ENCODE measurements at regions not wholly inside any gene's neighbourhood (a gene's known extent, or its start where the extent isn't known, plus 50 kb on each side); places are given as distances from the start of the nearest gene placed in this dataset.

- no peak for DNase-seq (ENCODE audit: low read depth, low spot score)
These were observed 297.5 kb upstream of the FOXF1 start for GRCh38 chr16:86212706-86213436.

DNA sequence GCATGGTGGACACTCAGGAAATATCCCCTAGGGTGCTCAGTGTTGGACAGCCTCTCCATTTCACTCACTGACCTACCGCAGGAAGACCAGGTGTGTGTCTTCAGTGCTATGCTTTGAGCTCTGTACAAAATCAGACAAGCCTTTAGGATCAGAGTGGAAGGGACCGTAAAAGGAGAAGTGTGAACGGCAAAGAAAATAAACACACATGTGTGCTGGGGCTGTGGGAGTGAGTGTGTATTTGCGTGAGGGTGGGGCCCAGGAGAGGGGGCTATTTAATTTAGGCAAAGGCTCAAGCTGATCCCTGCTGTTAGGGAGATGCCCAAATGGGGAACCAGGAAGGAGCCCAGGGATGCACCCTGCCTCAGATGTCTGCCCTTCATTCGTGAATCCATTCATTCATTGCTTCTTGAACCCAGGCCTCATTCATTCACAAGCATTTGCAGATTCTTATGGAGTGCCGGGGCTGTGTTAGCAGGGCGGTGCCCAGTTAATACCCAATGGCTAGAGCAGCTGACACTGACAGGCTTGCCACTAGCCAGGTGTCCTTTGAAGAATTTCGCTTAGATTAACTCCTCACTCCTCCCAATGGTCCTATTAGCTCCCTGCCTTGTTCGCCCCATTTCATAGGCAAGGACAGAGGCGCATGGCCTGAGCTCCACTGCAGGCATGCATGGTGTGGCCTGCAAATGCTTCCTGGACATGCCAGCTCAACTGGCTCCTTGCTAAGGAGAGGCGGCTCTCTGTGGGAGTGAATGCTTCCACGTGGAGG lies 296.7 kb upstream of the FOXF1 start:
- DNase-seq (ENCODE audit: low read depth, low spot score) = no peak

DNA sequence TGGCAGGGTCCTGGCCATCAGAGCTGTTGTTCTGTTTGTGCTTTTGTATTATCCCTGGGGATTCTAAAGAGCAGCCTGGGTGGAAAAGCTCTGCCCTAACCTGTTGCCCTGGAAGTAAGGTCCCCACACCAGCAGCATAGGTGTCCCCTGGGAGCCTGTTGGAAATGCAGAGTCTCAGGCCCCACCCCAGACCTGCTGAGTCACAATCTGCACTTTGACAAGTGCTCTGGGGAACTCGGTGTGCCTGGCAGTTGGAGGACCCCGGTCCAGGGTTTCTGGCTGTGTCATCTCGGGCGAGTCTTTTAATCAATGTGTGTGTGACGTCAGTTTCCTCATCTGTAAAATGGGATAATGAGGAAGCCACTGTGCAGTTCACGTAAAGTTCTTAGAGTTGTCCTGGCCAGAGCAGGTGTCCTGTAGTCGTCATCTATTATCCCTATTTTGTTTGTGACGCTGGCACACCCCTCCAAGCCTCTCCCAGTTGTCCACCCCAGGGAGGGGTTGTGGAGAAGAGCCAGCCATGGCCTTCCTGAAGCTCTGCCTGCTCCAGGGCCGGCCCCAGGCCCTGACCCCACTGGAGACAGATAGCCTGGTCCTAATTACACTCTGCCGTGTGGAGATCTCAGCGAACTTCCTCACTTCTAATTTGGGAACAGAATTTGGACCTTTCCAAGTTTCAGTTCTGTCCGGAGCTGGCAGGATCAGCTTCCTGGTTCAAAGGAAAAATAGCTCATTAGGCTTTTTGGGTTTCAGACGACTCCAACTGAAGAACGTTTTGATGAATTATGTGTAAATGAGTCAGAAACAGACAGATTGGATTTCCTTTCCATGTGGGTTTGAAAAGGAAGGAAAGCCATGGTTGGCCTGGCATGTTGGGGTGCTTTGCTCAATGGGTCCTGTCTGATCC lies 295.7 kb upstream of the FOXF1 start:
- no peak for DNase-seq (ENCODE audit: low read depth, low spot score)

DNA sequence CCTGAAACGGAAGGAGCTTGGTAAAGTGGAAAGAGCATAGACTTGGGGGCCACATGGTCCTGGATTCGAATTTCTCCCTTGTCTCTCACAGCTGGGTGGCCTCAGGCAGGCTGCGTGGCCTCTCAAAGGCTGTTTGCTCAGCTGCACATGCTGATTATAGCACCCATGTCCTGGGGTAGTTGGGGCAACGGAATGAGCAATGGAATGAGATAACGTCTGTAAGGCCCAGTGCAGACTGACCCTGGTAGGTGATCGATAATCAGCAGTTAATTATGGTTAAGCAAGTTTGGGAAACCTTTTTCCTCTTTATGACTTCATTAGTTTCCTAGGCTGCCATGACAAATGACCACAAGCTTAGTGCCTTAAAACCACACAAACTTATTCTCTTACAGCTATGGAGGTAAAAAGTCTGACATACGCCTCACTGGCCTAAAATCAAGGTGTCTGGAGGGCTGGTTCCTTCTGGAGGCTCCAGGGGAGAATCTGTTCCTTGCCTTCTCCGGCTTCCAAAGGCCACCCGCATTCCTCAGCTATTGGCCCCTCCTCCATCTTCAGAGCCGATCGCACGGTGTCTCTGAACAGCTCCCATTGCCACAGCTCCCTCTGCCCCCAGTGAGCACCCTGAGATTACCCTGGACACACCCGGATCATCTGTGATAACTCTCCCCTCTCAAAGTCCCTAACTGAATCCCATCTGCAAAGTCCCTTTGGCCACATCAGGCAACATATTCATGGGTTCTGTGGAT lies 294.9 kb upstream of the FOXF1 start:
- DNase-seq (ENCODE audit: low read depth, low spot score) = no peak

DNA sequence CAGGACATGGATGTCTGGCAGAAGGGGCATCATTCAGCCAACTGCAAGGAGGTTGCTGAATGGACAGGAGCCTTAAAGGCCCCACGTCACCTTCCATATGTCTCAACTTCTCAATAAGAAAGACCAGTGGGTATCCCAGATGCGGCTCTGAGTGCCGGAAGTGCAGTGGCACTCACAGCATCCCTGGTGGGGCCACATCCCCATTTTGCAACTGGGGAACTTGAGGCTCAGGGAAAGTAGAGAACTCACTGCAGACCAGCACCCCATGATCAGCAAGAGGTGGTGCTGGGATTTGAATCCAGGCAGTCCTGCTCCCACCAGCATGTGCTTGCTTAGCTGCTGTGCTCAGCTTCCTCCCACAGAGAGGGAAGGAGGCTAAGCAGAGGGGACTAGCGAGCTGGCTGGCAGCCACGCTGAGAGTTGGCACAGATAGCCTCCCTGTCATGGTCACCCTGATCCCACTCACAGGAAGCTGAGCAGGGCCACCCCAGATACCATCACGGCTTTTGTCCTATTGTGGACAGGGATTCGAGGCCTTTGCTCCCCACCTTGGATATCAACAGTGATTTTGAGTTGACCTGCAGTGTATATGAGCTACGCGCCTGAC lies 294.2 kb upstream of the FOXF1 start:
- no peak for DNase-seq (ENCODE audit: low read depth, low spot score)

- no peak for DNase-seq (ENCODE audit: low read depth, low spot score)
These were observed 293.7 kb upstream of the FOXF1 start for GRCh38 chr16:86216591-86216990.

DNA sequence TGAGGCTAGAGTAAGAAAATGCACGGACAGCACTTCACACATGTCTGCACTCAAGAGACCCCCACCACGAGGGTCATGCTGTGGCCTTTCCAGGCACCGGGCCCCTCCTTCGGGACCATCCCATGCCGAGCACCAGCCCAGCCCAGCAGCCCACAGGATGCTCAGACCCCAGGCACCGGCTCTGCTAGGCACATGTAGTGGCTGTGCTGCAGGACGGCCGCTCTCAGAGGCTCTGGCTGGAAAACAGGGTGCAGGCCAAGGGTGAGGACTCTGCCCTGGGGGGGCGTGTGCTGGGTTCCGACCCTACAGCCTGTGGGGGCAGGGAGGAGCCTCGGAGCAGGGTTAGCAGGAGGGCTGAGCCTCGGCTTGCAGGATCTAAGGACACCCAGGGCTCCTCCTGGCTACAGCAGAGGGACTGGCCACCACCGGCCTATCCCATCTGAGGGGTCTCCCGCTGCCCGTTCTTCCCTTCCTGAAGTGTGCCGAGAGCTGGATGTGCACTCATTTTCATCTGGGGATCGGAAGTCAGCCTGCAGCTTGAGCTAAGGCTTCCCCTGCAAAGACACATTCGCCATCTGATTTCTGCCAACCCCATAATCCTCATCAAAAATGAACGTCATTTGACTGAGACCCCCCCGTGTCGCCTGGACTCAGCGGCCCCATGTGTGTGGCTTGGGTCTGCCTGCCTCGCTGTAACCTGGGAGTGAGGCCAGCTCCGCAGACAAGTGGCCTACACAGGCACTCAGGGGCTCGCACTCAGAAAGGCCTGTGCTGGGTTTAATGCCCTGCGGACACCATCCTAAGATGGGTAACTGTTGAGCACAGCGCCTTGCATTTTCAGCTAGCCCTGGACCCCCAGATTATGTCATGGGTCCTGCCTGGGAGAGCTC lies 293.1 kb upstream of the FOXF1 start:
- DNase-seq (ENCODE audit: low read depth, low spot score) = no peak

DNA sequence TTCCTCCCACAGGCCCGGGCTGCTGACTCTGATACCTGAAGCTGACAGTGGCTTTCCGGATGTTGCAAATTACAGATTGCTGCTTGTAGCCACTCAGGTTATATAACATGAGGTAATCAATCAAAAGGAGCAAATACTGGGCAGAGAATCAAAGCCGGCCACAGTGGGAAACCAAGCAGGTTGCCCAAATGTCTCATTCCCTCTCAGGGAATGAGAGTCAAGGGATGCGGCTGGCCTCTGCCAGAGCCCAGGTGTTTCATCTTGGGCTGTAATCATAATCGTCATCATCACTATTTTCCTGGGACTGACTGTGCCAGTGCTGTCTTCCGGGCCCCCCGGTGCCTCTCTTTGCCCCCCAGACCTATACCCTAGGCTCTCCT lies 292.4 kb upstream of the FOXF1 start:
- DNase-seq (ENCODE audit: low read depth, low spot score) = no peak

DNA sequence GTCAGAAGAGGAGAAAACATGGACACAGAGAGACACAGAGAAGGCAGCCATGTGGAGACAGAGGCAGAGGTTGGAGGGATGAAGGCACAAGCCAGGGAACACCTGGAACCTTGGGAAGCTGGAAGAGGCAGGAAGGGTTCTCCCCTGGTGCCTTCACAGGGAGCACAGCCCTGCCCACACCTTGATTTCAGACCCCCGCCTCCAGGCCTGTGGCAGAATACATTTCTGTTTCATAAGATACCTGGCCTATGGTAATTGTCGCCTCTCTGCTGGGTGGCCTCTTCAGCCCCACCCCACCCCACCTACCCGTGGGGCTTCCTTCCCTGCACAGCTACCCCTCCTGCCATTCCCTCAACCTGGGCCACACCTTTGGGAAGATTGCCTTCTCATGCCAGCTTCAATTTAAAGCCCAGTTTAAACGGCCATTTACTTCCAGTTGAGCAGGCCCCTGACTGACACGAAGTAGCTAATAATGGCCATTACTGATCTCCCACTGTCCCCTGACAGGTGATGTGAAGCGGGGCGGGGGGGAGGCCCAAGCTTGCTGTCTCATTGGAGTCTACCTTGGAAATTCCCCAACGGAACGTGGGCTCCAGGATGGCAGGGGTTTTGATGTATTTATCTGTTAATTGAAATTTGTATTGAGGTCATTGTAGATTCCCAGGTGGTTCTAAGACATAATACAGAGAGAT lies 291.7 kb upstream of the FOXF1 start:
- no peak for DNase-seq (ENCODE audit: low read depth, low spot score)

GRCh38 chr16:86219655-86220445 lies 290.5 kb upstream of the FOXF1 start:
- DNase-seq (ENCODE audit: low read depth, low spot score) = peak; percentile 46

GRCh38 chr16:86220561-86220960 lies 289.8 kb upstream of the FOXF1 start:
- no peak for DNase-seq (ENCODE audit: low read depth, low spot score)

GRCh38 chr16:86221085-86221484 lies 289.2 kb upstream of the FOXF1 start:
- no peak for DNase-seq (ENCODE audit: low read depth, low spot score)

DNA sequence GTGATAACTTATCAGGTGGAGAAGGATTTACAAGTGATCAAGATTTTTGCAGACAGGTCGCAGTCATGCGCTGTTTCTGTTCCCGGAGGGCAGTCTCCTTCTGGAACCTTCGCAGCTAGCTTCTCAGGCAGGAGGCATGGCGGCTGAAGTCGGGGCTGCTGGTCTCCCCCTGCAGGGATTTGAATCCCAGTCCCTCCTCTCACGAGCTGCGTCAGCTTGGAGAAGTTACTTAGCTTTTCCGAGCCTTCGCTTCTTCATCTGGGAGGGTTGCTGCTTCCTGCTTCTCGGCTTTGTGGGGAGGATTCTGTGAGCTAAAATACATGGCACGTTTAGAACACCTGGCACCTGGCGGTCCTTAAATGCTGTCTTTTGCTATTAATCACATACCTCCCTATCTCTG lies 287.8 kb upstream of the FOXF1 start:
- DNase-seq (ENCODE audit: low read depth, low spot score) = no peak

DNA sequence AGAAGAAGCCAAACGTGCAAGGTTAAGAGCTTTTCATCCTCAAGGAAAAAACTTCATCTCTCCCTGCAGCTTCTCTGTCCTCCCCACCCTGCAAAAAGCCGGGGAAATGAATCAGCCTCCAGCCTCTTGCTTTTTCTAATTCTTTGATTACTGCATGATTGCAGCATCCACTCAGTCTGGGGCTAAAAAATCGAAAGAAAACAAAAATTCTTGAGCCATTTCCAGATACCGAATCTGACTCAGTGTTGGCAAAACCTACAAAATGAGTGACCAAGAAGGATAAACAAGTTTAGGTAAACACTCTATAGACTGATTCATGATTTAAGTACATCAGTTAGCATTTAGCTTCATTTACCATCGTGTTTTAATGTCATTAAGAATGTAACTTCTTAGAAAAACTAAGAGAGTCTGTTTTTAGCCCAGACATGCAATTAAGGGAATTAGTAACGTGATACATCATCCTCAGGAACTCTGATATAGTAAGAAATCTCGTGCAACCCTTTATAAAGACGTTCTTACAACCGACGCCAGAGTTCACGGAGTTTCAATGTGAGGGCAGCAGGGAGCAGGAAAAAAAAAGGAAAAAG lies 287.3 kb upstream of the FOXF1 start:
- DNase-seq (ENCODE audit: low read depth, low spot score) = no peak

GRCh38 chr16:86224126-86224525 lies 286.2 kb upstream of the FOXF1 start:
- DNase-seq (ENCODE audit: low read depth, low spot score) = no peak

DNA sequence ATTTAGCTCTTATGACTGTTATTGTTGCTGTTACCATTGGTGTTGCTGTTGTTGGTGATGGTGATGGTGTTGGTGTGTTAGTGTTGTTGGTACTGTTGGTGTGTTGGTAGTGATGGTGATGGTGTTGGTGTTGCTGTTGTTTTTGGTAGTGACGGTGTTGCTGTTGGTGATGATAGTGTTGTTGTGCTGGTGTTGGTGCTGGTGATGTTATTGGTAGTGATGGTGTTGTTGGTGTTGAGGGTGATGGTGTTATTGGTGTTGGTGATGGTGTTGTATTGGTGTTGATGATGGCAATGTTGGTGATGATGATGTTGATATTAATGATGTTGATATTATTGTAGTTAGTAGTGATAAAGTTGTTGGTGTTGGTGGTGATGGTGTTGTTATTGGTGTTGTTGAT lies 285.7 kb upstream of the FOXF1 start:
- no peak for DNase-seq (ENCODE audit: low read depth, low spot score)

DNA sequence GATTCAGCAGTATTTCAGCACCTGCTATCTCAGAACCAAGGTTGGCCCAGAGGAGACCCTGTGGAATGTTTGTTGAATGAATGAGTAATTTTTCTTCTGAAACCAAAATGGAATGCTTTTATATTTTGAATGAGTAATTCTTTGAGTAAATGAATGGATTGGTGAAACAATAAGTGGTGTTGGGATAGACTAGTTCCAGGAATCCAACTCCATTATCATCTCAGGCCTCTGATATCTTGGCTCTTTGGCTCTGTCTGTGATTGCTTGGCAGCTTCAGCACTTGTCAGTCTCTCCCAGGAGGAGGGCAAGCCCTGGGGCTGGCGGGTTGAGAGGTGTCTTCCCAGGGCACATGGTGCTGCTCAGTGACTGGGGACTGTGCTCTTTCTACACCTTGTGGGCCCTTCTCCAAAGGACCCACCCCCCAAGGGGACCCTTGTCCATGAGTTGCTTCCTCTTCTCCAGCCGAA lies 284.4 kb upstream of the FOXF1 start:
- DNase-seq (ENCODE audit: low read depth, low spot score) = no peak

DNA sequence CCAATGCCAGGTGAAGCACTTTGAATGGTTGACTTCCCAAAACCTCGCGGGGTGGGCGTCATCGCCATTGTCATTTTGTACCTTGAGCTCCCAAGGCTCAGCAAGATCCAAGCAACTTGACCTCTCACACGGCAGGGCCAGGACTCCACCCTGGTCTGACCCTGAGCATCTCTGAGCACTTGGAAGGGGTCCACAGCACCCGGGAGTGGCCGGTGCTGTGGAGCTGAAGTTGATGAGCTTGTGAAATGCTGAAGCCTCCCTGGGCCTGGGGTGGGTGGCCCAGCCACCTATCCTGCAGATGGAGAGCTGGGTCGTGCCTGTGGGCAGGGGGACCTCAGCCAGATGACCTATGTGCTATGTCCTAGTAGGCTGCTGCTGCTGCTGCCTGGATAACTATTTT lies 283.3 kb upstream of the FOXF1 start:
- no peak for DNase-seq (ENCODE audit: low read depth, low spot score)
